ENCODE measurements at regions not wholly inside any gene's neighbourhood (a gene's known extent, or its start where the extent isn't known, plus 50 kb on each side); places are given as distances from the start of the nearest gene placed in this dataset.
"Not testable (repeated sequence)": the region's sequence is repeated elsewhere in the genome, so short reads cannot be mapped to it uniquely, and the experiment has no call there.

- no peak for DNase-seq
These were observed 90.7 kb downstream of the CD24 start for GRCh38 chr6:106883808-106884262.

DNA sequence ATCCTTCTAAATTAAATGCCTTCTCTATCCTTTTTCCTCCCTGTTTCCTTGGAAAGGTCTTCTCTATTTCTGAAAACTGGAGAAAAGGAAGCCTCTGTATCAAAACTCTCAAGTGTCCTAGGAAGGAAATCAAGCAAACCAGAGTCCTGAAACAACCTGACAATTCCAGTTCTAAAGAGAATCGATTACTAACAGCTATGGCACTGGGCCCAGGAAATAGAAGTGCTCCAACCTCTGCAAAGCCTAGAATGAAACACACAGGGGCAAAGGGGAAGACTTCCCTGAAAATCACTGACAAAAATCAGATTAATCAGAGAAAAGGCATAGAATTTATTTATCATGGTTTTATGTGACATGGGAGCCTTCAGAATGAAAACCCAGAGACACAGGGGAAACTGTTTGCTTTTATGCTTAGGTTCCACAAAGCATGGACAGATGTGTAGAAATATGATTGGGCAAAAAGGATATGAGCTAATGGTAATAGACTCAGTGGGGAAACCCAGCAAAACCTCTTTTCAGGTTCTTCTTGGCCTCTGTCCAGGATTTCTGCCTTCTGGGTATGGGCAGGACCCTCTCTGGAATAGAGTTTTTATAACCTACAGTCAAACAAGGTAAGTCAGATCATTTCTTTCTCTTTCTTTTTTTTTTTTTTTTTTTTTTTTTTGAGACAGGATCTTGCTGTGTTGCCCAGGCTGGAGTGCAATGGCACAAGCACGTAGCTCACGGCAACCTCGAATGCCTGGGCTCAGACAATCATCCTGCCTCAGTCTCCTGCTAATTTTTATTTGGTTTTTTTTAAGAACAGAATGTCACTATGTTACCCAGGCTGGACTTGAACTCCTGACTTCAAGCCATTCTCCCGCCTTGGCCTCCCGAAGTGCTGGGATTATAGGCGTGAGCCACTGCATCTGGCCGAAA is 91.7 kb downstream of the CD24 start:
- DNase-seq = no peak

DNA sequence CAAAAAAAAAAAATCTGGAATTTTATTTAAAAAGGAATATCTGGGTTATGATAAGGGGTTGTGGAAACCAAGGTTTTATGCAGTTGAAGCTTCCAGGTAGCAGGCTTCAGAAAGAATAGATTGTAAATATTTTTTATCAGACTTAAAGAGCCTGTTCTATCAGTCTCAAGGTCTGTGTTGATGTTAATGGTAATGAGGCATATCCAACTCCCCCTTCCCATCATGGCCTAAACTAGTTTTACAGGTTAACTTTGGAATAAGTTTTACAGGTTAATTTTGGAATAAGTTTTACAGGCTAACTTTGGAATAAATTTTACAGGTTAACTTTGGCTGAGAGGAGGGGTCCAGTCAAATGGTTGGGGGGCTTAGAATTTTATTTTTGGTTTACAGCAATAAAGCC is 92.4 kb downstream of the CD24 start:
- DNase-seq = no peak

DNA sequence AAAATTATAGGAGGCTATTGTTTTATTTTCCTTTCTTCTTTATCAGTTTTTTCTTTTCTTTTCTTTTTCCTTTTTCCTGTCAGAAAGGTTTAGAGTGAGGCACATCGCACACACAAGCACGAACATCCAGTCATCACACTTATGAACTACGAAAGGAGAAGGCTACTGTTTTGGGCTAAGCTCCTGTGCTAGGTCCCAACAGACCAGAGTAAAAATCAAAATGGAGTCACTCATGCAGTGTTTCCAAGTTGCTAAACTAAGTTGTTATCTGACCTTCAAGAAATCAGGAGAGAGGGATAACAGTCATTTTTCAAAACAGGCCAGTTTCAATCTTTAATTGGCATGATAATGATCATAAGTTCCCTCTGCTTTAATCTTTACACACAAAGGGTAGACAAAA is 93.6 kb downstream of the CD24 start:
- no peak for DNase-seq

GRCh38 chr6:106875782-106876321 is 98.7 kb downstream of the CD24 start:
- DNase-seq = no peak

GRCh38 chr6:106874481-106874880 is 100.0 kb downstream of the CD24 start:
- no peak for DNase-seq

GRCh38 chr6:106872049-106872448 is 102.5 kb downstream of the CD24 start:
- DNase-seq = no peak

- DNase-seq = no peak
These were observed 103.5 kb downstream of the CD24 start for GRCh38 chr6:106870824-106871717.

DNA sequence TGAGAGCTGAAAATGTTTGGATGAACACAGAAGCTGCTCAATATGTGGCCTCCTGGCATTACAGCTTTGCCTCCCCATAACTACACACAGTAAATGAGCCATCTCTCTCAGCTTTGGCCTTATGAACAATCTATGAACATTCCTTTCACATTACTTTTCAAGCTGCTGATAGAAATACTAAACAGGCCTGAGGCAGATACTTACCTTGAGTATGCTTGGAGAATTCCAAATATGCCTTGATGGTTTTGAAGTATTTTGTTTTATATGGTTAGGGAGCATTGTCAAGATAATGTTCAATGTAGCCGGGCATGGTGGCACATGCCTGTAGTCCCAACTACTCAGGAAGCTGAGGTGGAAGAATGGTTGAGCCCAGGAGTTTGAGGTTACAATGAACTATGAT is 104.5 kb downstream of the CD24 start:
- no peak for DNase-seq

- no peak for DNase-seq
These were observed 105.3 kb downstream of the CD24 start for GRCh38 chr6:106869203-106869602.

DNA sequence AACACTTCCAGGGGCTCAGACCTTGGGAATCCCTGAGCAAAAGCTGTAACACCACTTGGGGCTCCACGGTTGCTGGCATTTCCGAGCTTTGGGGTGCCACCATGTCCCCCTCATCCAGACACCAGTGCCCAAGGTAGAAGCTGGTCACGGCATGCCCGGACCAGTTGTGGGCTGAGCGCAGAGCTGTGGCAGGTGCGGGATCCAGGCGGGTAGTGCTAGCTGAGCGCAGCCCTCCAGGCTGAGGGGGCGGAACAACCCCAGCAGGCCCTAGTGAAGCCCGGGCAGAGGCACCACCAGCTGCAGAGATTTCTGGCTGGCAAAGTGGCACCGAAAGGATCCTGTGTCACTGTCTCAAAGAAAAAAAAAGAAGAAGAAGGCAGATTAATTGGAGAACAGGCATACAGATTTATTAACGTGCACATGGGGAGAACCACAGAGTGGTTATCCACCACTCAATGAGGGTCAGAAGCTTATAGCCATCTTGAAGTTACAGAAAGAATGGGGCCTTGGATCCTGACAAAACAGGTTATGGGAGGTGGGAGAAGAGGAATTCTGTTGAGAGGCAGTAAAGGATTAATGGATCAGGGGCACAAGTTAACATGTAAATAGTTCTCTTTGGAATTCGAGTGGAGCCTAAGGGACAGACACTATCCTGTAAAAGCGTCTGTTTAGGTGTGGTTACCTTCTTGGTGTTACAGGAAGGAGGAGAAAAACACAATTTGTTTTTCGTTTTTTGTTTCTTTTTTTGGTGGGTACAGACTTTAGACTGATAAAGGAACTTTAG is 107.5 kb downstream of the CD24 start:
- DNase-seq = no peak

DNA sequence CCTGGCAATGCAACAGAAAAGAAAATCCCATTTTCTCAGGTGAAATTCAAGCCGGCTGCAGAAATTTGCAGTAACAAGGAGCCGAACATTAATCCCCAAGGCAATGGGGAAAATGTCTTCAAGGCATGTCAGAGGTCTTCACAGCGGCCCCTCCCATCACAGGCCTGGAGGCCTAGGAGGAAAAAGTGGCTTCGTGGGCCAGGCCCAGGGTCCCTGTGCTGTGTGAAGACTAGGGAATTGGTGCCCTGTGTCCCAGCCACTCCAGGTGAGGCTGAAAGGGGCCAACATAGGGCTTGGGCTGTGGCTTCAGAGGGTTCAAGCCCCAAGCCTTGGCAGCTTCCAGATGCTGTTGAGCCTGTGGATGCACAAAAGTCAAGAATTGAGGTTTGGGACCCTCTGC is 111.7 kb downstream of the CD24 start:
- no peak for DNase-seq

- DNase-seq = no peak
These were observed 113.6 kb downstream of the CD24 start for GRCh38 chr6:106860940-106861339.

DNA sequence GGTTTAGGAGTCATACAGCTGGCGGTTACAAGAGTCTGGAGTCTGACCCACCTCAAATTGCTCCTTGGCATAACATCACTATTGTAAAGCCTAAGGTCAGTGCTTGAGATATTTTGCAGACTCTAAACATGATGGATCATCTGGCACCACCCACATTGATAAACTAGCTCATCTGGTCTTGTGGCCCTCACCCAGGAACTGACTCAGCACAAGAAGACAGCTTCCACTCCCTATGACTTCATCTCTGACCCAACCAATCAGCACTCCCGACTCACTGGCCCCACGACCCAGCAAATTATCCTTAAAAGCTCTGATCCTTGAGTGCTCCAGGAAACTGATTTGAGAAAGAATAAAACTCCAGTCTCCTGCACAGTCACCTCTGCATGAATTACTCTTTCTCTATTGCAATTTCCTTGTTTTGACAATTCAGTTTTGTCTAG is 115.9 kb downstream of the CD24 start:
- DNase-seq = no peak

DNA sequence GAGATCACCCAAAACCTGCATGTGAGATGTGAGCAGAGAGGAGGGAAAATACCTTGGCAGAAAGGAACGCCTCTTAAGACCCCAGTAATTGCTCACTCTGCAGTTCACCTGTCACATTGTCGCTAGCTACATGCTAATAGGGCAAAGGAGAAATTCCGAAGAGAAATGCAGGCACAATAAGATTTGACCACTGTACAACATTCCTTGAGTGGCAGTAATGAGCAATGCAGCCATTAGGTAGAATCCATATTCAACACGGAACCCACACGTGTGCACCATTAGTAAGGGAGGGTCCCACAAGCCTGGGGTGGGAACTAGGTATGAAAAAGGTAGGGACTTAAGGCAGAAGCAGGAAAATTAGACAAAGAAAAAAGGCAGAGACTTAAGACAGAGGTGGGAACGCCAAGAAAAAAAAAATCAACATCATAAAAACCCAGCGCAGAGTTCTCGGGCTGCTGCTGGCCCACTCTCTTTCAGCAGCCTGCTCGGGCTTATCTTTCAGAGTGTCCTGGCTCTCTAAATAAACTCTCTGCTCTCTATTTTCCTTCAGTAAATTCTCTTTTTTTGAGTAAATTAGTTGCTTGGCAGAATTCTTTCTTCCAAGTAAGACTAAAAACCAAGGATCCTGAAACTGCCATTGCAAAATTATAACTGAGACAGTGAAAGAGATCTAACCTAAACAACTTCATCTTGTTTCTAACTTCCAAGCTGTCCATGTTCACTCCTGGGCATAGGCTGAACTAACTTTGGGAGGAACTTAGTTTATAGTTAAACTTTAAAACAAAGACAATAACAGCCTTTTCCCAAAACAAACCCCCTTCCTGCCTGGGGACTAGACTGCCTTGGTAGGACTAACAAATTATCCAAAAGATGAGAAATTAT is 116.5 kb downstream of the CD24 start:
- no peak for DNase-seq

DNA sequence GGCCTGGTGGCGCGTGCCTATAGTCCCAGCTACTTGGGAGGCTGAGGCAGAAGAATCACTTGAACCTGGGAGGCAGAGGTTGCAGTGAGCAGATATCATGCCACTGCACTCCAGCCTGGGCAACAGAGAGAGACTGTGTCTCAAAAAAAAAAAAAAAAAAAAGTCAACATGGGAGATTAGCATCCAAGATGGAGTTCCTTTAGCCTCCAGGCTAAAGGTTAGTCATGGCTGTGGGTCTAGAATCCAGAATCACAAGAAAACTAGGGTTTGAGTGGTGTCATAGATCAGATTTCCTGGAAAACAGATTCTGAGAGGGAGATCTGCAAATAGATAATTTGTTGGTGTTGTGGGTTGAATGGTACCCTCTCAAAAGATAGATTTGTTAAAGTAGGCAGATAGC is 117.2 kb downstream of the CD24 start:
- not testable (repeated sequence) for DNase-seq

GRCh38 chr6:106856227-106856874 is 118.2 kb downstream of the CD24 start:
- DNase-seq = no peak

GRCh38 chr6:106855117-106855516 is 119.4 kb downstream of the CD24 start:
- no peak for DNase-seq

DNA sequence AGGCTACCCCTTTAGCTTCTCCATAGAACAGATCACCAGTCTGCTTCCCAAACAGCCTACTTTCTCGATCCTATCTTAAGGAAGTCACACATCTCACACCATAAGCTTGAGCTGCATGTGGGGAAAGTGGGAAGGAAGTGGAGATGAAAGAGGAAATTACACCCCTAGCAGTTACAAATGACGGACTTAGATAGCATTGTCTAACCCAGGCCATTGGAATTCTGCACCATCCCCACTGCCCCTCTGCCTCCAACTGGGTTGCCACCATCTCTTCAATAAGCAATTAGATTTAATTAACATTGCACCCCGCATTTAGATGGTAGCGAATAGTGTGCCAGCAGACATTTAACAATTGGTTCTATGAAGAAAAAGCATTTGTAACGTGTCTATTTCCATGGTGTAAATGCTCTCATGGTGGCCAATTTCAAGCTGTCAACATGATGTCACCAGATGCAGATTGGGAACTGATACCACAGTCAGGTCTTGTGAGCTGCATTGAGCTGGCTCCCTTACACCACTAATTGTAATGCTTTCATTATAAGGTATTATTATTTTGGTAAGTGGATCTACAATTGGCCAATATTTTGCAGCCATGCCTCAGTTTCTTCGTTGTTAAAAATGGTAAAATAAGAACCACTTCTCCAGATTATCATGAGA is 124.7 kb downstream of the CD24 start:
- no peak for DNase-seq

- no peak for DNase-seq
These were observed 125.4 kb downstream of the CD24 start for GRCh38 chr6:106849120-106849519.
